Cerebellar cortex (tissue), 1 donor: ENCODE measurements at regions not wholly inside any gene's neighbourhood (a gene's known extent, or its start where the extent isn't known, plus 50 kb on each side); places are given as distances from the start of the nearest gene placed in this dataset.
A peak's percentile ranks its signal among the peaks of the same experiment; 100 is the strongest.
"Not testable (repeated sequence)": the region's sequence is repeated elsewhere in the genome, so short reads cannot be mapped to it uniquely, and the experiment has no call there.

Experiments used
- DNase-seq: peaks from one replicate; pipeline ENCODE4 v3.0.0-alpha.2; 2015; ENCODE audit warnings: low spot score

DNA sequence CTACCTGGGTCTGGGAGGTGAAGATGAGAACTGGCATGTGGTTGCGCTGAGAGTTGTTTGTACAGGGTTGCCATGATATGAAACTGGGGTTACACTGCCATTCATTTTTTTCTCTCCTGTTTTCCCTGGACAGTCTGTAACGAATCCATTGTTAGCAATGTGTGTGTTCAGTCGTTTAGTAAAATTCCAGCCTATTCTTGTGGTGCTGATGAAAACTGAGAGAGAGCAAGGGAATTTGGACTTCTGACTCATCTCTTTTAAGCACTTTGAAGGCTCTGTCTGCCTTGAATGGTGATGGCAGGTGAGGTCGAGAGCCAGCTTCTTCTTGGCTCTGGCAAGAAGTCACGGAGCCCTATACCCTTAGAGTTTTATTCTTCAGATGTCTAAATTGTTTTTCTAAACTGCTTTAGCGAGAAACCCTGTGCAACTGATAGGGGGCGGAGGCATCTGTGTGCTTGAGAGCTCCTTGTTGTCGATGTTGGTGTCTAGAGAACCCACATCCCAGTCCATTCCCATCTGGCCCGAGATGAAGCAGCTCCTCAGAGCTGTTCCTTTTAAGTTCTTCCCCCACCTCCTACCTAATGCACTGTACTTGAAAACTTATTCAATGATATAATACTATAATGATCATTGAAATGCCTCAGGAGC lies 204.4 kb downstream of the TMX1 start:
- DNase-seq, result no peak

DNA sequence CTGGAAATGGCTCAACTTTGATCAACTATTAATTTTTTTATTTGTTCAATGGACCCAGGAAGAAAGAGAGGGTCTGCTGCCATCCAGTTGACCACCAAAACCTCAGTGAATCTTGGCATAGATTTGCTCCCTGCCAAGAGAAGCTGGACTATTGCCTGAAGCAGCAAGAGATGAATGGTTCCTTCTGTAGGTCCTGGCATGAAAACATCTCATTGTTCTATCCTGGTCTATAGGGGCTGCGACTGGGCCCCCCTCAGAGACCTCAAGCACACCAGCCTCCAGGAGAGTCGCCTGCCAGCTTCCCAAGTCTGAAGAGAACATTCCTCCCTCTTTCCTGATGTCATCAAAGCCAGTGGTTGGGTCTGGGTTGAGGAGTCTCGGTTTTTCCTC lies 204.9 kb downstream of the TMX1 start:
- DNase-seq, result no peak

DNA sequence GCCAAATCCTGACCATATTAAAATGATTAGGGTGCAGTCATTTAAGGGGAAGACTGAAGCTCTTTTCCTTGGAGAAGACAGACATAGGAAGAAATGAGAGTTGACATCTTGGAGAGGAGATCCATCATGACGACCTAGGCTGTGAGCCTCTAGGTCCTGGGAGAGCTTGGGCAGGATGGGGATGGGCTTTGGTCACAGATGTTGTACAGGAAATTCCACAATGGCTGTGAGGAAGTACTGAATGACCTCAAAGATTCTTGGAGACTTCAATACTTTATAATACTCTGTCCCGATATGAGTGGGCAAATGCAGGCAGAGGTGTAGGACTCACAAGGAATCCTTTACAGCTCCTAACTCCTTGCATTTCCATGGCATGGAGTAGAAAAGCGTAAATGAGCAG lies 204.9 kb upstream of the FRMD6 start:
- DNase-seq, result no peak

DNA sequence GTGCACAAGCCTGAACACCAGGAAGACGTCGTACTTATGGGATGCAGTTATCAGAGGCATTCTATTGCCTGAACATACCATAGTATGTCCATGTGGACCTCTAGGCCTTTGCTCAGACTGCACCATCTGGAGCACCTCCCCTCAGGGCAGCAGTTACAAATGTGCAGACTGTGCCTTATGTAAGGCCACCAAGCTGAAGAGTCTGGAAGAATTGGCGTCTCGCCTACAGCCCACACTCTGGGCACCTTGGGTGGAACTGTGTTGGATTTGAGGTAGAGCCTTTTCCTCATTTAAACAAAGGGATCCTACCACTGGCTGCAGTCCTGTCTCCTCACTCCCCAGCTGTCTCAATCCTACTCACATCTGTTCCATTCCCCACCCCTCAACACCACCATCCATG lies 204.3 kb upstream of the FRMD6 start:
- DNase-seq, result no peak

DNA sequence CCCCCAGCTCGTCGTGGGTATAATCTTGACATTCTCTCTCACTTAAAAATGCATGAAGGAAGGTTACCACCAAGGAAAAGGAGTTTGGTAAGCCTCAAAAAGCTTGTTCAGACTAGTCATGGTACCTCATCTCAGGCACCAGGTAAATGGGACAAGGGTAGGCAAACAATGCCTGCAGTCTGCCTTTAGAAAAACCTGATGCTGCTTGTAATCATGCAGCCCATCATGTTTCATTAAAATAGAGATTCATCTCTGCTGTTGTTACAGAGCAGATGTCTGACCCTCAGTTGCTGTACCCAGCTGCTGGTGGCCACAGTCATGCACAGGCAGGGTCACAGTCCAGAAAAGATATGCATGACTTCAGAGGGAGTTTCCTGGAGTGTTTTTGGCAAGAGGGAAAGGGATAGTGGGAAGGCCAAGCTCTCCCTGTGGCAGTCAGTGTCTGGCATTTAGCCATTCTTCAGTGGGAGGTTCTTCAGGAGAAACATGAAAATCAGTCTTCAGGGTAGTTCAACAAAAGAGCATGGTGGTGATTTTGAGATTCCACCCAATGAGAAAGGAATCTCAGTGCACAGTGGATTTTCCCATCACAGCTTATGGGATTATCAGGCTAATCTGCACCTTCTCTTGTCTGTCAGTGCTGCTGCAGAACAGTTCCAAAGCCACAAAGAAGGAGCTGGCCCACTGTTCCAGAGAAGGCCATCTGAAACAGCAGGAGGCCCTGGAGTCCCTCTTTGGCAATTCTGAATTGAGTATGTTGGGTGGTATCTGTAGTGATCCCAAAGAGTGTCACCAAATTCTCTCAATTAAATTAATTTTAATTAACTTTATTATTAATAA lies 202.7 kb upstream of the FRMD6 start:
- DNase-seq, result peak; percentile 53

DNA sequence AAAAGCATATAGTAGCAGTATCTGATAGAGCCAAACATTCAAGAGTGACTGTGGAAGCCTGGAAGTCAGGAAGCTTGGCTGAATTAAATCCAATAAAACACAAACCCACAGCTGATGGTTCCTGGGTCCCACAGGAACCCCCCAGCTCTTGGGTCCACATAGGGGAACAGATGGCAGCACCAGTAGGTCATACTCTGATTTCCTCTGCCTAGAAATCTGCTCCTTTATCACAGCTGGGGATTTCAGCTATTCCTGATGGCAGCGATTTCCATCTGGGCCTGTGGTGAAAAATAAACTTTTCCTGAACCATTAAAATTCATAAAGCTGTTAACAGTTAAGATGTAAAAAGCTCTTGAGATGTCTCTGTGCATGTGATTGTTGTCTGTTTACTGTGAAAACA lies 202.0 kb upstream of the FRMD6 start:
- peak; percentile 31 for DNase-seq

DNA sequence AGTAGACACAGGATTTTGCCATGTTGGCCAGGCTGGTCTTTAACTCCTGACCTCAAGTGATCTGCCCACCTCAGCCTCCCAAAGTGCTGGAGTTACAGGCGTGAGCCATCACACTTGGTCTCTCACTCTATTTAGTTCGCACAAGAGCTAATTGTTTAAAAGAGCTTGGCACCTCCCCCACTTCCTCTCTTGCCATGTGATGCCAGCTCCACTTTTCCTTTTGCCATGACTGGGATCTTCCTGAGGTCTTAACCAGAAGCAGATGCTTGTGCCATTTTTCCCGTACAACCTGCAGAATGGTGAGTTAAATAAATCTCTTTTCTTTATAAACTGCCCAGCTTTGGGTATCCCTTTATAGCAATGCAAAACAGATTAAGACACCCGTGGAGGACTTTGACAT lies 200.1 kb upstream of the FRMD6 start:
- no peak for DNase-seq

DNA sequence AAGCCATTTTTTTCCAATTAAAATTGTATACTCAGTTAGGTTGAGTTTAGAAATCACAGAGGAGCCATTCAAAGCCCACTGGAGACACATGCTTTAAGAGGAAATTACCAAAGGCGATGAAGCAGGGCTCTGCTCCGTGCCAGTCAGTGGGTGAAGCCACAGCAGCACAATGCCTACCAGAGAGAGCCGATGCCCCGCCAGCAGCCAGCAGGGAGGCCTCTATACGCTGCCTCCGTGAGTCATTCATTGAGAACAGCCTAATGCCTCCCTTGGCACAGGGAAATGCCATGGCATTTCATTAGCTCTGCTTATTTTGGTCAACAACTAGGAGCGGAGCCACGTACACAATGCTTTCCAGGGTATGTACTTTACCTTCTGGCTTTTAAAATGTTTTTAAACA lies 197.8 kb upstream of the FRMD6 start:
- DNase-seq, result peak; percentile 20

DNA sequence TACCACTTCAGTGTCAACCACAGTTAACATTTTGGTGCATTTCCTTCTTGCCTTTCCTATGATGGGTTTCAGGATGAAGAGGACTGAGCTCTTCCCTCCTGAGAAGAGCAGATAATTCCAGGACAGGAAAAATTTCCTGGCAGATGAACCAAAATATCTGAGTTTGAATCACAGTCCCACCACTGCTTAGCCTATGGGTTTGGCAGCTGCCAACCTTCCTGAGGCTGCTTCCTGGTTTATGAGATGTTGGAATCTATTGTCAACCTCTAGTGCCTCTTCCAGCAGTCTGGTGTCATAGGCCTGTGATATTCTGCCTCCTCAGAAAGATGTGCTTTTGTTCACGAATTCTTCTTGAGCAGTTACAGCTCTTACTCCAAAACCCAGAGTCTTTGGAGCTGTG lies 197.4 kb upstream of the FRMD6 start:
- no peak for DNase-seq

DNA sequence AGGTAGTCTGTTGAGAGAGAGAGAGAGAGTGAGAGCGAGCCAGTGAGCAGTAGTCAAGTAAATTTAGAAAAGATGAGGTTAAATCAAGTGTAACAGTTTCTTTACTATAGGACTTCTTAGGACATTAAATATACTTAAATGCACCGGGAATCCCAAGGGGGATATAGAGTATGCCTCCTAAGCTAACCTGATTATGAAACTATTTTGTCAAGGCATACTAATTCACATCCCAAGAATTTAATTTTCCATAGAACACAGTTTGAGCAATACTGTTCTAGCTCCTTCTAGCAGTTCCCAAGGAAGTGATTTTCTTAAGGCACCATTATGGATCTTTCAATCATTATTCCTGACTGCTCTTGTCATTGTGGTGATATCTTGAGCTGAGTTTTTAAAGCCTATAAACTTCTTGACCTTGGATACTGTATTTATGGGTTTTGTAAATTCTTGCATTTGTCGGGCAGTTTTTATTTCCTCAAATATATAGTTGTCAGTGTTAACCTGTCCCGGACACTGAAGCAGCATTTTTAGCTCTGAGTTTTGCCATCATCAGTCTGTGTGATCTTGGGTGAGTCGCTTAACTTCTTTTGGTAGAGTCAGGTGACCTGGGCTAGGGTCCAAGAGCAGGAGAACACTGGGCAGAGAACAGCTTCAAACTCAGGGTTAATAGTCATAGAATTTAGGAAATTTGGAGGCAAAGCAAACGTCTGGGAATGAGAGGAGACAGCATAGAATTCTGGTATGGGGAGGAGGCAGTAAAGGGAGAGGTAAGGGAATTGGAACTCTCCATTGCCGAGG lies 196.5 kb upstream of the FRMD6 start:
- DNase-seq, result no peak

DNA sequence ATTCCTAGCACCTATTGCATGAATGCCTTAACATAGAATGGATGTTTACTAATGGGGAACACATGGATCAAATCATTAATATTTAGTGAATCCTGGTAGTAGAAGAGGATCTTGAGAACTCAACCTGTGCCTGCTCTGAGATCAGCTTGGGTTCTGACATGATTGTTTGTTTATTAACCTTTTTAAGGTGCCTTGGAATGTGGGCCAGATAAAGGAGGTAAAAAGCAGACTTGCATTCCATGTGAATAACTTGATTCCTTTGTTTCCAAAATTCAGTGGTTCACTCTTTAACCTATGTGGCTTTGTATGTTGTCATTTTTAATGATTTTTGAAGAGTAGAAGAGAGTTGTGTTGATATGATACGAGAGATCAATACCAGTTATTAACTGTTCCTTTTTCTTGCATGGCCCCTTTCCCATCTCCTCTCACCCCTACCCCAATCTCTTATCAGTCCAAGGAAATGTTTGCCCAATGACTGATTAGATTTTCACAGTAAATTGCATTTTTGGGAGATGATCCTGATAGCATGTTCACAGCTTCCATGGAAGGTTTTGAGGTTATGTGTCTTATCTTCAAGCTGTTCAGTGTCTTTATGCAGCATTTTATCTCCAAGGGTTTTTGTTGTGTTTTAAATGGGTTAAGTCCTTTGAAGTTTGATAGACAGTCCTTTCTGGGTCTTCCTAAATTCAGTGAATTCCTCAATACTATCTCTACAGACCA lies 193.7 kb upstream of the FRMD6 start:
- no peak for DNase-seq

DNA sequence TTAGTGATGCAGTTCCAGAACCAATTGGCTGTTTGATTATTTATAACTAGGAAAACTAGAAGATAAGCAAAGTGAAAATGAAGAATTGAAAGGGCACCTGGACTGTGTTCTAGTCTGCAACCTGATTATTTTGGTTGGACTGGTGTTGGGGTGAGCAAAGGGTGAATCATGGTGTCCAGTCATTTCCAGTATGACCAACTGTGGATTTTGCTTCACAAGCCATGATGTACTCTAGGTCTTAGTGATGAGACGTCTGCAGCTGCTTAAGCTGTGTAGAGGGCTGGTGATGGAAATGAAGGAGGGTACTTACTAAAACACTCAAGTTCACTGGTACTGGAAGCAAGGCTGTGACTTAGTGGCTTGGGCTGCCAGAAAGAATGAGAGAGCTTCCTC lies 193.2 kb upstream of the FRMD6 start:
- no peak for DNase-seq

DNA sequence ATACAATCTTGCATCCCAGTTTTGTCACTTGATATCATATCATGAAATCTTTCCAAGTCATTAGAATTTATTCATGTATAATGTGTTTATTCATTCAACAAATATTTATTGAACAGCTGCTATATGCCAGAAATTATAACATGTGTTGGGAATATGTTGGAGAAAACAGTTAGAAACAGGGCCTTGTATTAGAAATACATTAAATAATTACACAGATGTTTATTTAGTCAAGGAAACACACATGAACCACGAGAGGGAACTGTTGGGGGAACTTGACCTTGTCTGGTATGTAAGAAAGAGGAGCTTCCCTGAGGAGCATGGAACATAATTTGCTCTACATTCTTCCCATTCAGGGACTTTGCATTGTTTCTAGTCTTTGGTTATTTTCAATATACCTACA lies 191.7 kb upstream of the FRMD6 start:
- no peak for DNase-seq

DNA sequence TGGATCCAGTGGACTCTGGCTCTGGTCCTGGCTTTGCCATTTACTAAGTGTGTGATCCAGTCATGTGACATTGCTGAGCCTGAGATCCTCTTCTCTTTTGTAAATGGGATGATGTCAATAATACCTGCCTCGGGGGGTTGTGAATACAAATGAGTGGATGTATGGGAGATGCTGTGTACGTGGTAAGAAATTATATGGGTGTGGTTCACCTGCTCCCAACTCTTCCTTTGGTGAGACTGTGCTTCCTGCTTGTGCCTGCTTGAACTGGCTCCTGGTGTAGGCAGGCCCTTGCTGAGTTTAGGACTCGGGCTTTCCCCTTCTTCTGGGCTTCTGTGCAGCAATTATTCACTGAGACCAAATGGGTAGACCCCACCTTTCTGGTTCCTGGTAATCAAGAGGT lies 189.5 kb upstream of the FRMD6 start:
- DNase-seq, result no peak

DNA sequence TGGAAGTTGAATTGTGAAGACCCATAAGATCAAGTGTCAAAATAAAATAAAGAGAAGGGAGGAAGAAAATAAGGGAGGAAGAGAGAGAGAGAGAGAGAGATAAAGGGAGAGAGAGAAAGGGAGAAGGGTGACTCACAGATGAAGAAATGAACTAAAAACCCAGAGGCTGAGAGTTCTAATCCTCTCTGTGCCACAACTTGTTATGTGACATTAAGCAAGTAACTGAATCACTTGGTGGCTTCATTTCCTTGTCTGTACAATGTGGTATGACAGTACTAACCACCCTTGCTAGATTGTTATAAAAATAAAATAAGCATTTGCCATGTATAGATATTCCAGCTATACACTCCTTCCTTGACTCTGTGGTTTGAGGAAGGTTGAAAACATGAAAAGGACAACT lies 189.0 kb upstream of the FRMD6 start:
- no peak for DNase-seq

DNA sequence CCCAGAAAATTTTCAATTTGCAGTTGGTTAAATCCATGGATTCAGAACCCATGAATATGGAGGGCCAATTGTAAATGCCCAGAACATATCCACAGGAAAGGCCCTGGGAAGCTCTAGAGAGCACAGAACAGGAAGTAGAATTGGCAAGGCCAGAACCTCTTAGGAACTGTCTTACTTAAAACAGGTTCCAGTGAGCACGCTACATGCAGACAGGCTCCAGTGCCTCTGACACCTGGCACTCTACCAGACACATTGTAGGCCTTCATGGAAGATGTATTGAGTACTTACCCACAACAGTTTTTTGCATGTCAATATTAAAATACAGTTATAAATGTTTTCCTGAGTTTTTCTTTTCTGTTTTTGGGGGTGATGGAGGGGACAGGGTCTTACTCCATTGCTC lies 188.2 kb upstream of the FRMD6 start:
- no peak for DNase-seq

DNA sequence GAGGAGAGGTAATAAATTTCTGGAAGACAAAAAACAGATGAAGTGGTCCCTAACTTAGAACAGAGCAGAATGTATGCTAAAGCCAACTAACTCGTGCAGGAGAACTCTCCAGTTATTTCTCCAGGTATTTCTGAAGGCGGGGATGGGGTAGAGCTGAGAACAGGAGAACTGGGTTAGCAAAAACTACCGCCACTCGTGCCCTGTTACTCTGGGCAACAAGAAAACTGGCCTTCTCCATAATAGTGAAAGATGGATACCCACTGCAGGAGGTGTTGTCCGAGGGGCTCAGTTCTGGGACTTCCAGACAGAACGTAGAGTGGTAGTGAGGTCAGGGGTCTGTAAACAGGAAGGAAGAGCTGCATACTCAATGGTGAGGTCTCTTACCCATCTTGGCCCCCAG lies 187.3 kb upstream of the FRMD6 start:
- DNase-seq, result no peak

DNA sequence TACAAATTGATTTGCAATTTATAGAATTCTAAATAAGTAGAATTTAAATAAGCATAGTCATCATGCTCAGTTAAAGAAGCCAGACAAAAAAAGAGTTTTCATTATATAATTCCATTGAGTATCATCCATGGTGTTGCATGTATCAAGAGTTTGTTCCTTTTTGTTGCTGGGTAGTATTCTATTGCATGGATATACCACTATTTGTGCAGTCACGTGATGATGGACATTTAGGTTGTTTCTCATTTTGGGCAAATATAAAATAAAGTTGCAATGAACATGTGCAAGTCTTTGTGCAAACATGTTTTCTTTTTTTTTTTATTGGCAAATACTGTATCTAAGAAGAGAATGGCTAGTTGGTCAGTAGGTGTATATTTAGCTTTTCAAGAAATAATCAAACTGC lies 186.2 kb upstream of the FRMD6 start:
- DNase-seq, result no peak

DNA sequence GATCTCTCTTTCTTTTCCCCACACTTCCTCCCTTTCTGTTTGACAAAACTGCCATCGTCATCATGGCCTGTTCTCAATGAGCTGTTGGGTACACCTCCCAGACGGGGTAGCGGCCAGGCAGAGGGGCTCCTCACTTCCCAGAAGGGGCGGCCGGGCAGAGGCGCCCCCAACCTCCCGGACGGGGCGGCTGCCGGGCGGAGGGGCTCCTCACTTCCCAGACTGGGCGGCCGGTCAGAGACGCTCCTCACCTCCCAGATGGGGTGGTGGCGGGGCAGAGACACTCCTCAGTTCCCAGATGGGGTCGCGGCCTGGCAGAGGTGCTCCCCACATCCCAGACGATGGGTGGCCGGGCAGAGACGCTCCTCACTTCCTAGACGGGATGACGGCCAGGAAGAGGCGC lies 184.3 kb upstream of the FRMD6 start:
- DNase-seq, result not testable (repeated sequence)

DNA sequence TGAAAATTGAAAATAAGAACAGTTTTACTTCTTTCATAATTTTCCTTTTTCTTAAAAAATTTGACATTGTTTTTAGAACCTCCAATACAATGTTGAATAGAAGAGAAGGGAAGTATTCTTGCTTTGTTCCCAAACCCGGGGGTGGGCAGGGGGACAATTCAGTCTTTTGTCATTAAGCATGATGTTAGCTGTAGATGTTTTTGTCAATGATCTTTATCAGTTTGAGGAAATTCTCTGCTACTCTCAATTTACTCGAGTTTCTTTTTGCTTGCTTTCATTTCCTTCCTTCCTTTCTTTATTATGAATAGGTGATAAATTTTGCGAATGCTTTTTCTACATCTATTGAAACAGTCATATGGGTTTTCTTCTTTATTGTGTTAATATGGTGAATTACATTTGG lies 183.2 kb upstream of the FRMD6 start:
- no peak for DNase-seq

DNA sequence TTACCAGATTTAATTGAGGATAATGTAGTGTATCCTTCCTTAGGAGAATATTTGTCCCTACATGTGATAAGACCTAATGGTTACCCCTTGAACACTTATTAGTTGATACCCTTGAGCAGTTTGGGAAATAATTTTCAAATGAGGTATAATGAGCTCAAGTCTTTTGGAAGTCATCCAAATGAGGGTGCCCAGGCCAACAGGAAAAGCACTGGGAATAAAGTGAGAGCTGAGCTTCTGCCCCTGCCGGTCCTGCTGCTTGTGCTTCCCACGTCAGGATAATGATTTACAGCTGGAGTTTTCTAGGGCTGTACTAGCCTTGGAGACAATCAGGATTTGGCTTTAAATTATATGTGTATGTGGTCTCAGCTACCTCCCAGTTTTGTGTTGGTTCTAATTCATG lies 178.8 kb upstream of the FRMD6 start:
- no peak for DNase-seq

DNA sequence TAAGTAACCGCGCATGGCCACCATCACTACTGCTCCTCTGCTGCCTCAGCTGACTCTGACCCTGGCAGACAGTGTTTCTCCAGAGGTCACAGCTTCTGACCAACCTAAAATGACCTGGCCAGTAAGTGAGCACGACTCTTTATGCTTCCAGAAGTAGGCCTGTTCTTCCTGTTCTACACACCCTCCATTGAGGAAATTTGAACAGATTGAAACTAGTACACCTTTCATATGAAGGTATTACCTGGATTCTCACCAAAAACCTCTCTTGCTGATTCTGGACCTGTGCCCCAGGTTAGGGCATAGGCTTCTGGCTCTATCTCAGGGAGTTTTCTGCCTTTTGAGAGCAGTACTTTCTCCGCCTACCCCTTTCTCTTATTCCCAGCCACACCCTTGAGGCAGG lies 178.4 kb upstream of the FRMD6 start:
- no peak for DNase-seq
